HG03439 (cell line): ENCODE measurements at regions not wholly inside any gene's neighbourhood (a gene's known extent, or its start where the extent isn't known, plus 50 kb on each side); places are given as distances from the start of the nearest gene placed in this dataset.
A peak's percentile ranks its signal among the peaks of the same experiment; 100 is the strongest.
"Not testable (repeated sequence)": the region's sequence is repeated elsewhere in the genome, so short reads cannot be mapped to it uniquely, and the experiment has no call there.

ENCODE experiments used
- ATAC-seq: cut with Tn5 transposase; IDR thresholded peaks from one replicate; pipeline ENCODE4 v1.9.1; 2021; ENCODE audit warnings: mild to moderate bottlenecking, moderate library complexity; ENCODE audit not compliant: unreplicated experiment

DNA sequence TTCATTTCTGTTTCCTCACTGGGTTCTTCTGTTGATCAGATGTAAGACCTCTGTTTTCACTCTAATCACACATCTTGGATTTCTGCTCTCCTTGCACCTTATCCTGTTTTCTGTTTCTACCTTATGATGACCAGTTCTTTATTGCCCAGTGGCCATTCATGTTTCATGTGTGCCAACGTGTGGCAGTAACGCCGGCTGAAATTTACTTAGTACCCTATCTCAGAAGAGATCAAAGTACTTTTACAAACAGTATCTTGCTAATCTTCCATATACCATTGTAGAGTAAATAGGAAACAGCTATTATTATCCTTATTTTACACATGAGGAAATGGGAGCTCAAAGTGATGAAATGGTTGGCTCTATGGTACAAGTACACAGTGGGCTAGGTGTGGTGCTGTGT lies 74.0 kb downstream of the GATA3 start:
- ATAC-seq: no peak

DNA sequence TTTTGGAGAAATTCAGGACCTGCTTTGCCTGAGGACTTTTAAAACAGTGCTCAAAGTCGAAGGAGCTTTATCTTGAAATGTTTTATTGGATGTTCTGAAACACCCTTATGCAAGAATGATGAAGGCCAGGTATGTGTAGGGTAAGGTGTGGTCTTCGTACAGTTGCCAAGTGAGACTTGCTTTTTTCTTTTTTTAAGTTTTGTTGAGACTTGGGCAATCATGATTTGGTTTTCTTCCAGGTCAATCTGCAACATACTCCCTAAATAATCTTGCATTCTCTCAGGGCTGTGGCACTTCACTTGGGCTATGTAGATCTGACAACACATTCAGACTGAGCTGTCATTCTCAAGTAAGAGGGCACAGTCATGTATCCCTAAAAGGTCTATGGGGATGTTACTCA lies 75.0 kb downstream of the GATA3 start:
- no peak for ATAC-seq

- peak; percentile 79 for ATAC-seq
Measured at GRCh38 chr10:8130973-8131911, 76.8 kb downstream of the GATA3 start.

- ATAC-seq: peak; percentile 39
Measured at GRCh38 chr10:8133146-8133545, 78.7 kb downstream of the GATA3 start.

GRCh38 chr10:8136736-8137135 lies 82.2 kb downstream of the GATA3 start:
- ATAC-seq: no peak

GRCh38 chr10:8137272-8137681 lies 82.8 kb downstream of the GATA3 start:
- no peak for ATAC-seq

DNA sequence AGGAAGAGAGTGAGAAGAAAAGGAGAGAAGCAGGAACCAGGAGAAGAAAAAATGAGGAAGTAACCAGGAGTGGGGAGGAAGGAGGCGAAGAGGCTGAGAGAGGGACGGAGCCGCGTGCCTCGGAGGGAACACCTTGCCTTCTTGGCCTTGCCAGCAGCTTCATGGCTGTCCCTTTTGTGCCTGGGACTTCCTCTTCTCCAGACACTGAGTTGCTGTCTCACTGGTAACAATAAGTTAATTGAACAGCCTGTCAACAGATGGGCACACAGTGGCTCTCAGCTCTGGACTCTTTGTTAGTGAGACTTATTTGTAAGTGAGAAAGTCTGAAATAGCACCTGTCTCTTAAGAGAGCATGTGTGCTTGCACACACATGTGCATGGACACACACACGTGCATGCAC lies 83.2 kb downstream of the GATA3 start:
- ATAC-seq: no peak

DNA sequence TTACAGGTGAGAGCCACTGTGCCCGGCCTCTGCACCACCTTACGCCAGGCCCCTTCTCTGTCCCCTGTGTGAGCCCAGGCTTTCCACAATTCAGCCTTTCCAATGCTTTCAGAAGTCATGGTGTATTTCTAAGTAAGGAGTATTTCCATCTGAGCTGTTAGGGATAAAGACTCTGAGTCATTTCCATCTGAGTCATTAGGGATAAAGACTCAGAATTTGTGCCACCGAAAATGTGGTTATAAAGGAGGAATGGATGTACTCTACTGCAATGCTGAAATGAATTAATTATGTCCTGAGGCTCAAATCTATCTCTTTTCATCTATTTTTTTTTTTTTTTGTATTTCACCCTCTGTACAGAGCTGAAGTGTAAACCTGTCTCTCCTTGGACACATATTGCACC lies 84.0 kb downstream of the GATA3 start:
- no peak for ATAC-seq

GRCh38 chr10:8144496-8144895 lies 90.0 kb downstream of the GATA3 start:
- ATAC-seq: no peak

- ATAC-seq: no peak
Measured at GRCh38 chr10:8146650-8147049, 92.2 kb downstream of the GATA3 start.

DNA sequence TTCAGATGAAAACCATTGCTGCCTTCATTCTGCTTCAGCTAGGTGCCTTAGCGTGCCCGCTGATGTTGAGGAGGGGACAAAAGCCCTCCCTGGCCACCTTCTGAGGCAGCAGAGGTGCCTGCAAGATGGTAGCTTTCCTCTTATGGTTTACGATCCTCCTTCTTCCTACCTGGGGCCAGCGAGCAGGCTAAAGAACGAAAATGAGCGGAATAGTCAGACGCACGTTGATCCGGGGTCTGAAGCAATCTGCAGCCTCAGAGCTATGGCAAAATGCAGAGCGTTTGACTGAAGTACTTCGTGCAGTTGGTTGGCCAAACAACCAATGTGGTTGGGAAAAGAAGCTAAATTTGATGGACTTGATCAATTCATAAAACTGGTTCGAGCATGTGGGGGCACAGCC lies 95.5 kb downstream of the GATA3 start:
- ATAC-seq: no peak

DNA sequence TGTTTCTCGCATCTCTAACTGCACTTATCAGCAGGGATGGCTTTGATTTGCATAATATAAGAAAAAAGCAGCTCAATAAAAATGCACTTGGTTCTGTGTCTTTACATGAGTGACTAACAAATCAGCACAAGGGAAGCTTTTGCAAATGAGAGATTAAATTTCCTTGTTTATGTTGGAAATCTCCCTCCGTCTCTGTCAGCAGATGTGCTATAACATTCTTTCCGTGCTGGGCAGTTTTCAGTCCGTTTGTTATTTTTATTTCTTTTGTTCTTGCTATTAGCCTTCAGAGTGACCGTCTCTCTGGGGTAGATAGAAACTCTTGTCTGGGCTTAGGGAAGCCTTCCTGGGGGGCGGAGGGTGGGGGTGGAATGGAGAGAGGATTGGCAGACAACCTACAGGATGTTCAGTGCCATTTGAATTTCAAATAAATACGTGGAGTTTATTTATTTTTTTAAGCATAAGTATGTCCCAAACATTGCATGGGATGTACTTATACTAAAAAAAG lies 96.0 kb downstream of the GATA3 start:
- no peak for ATAC-seq

DNA sequence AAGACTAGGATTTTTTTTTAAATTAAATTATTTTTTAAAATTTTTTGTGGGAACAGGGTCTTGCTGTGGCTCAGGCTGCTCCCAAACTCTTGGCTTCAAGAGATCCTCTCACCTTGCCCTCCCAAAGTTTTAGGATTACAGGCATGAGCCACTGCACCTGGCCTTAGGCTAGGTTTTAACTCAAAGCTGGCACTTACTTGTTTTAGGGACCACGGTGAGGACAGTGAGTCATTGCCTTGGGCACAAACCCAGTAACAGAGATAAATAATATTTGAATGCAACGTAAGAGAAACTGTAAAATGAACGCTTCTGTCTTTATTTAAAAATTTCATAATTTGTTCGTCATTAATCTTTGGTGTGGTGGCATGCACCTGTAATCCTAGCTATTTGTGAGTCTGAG lies 96.6 kb downstream of the GATA3 start:
- ATAC-seq: no peak

DNA sequence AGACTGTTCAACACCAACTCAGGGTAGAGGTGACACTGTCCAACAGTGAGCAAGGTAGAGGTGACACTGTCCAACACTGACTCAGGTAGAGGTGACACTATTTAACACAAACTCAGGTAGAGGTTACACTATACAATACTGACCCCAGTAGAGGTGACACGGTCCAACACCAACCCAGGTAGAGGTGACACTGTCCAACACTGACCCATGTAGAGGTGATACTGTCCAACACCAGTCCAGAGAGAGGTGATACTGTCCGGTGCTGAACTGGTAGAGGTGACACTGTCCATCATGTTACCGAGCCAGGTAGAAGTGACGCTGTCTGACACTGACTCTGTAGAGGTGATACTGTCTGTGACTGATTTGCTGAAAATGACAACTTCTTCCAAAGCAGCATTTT lies 102.4 kb downstream of the GATA3 start:
- ATAC-seq: no peak

GRCh38 chr10:8158193-8159071 lies 103.9 kb downstream of the GATA3 start:
- ATAC-seq: no peak

GRCh38 chr10:8159341-8160165 lies 105.1 kb downstream of the GATA3 start:
- ATAC-seq: no peak

DNA sequence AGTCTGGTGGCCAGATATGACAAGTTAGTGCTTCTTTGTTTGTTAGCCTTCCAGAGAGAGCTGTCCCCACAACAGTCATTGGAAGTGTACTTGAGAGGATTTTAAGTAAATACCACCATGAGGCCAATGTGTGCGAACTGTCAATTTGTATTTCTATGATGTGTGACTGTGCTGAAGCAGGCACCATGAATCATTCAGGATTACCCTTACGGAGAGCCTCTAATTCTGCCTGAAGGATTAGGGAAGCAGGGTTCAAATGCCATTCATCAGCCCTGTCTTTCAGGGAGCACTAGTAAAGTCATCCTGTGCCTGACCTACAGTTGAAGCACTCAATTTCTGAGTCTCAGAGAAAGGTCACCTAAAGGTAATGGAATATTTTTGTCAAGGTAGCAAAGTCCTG lies 109.3 kb downstream of the GATA3 start:
- no peak for ATAC-seq

GRCh38 chr10:8164640-8165039 lies 110.2 kb downstream of the GATA3 start:
- ATAC-seq: not testable (repeated sequence)

DNA sequence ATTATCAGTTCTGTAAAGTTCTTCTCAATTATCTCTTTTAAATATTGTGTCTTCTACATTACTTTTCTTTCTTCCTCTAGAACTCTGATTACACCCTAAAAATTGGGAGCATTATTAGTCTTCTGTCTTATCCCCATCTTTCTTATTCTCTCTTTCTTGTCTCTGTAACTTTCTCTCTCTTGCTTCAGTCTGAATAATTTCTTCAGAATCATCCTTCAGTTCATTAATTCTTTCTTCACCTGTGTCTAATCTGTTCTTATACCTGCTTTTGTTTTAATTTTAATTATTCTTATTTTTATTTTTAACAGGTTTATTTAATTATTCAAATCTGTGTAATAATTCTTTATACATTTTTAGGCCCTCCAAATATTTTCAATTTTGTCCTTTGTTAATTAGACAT lies 114.3 kb downstream of the GATA3 start:
- ATAC-seq: no peak

DNA sequence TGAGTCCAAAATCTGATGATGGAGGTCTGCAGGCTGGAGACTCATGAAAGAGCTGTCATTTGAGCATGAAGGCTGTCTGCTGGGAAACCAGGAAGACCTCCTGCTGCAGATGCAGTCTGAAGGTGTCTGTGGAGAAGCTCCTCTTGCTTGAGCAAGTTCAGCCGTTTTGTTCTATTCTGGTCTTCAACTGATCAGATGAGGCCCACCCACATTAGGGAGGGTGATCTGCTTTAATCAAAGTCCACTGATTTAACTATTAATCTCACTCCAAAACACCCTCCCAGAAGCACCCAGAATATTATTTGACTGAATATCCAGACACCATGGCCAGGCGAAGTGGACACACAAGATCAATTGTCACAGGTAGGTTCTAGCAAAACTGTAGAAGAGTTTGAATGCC lies 116.5 kb downstream of the GATA3 start:
- ATAC-seq: no peak

DNA sequence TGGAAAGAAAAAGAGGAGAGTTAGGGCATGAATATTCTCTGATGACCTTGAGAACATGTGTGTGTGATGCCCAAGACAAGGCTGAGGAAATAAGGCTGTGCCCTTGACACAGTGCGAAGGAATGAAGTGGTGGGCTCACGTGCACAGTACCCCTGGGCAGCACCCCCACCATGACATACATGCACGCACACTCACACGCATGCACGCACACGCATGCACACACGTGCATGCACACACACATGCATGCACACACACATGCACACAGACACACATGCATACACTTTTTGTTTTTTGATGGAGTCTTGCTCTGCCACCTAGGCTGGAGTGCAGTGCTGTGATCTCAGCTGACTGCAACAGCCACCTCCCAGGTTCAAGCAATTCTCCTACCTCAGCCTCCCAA lies 118.1 kb downstream of the GATA3 start:
- no peak for ATAC-seq
